ENCODE measurements at regions not wholly inside any gene's neighbourhood (a gene's known extent, or its start where the extent isn't known, plus 50 kb on each side); places are given as distances from the start of the nearest gene placed in this dataset.

- peak; percentile 67 for DNase-seq (ENCODE audit: low read depth)
These were observed 764.3 kb downstream of the TYW1 start for GRCh38 chr7:67760971-67761370.

GRCh38 chr7:67762516-67762915, 765.9 kb downstream of the TYW1 start:
- DNase-seq (ENCODE audit: low read depth) = no peak

- DNase-seq (ENCODE audit: low read depth) = no peak
These were observed 767.7 kb downstream of the TYW1 start for GRCh38 chr7:67764289-67764688.

GRCh38 chr7:67765481-67766175, 769.0 kb downstream of the TYW1 start:
- DNase-seq (ENCODE audit: low read depth) = no peak

- no peak for DNase-seq (ENCODE audit: low read depth)
These were observed 770.3 kb downstream of the TYW1 start for GRCh38 chr7:67766906-67767410.

GRCh38 chr7:67771846-67772605, 775.4 kb downstream of the TYW1 start:
- no peak for DNase-seq (ENCODE audit: low read depth)

- no peak for DNase-seq (ENCODE audit: low read depth)
These were observed 776.4 kb downstream of the TYW1 start for GRCh38 chr7:67773081-67773480.

- DNase-seq (ENCODE audit: low read depth) = no peak
These were observed 780.5 kb downstream of the TYW1 start for GRCh38 chr7:67777119-67777518.

GRCh38 chr7:67781841-67782240, 785.2 kb downstream of the TYW1 start:
- no peak for DNase-seq (ENCODE audit: low read depth)

- no peak for DNase-seq (ENCODE audit: low read depth)
These were observed 789.4 kb downstream of the TYW1 start for GRCh38 chr7:67786021-67786420.

- DNase-seq (ENCODE audit: low read depth) = peak; percentile 22
These were observed 792.0 kb downstream of the TYW1 start for GRCh38 chr7:67788669-67789068.

- no peak for DNase-seq (ENCODE audit: low read depth)
These were observed 795.3 kb downstream of the TYW1 start for GRCh38 chr7:67791918-67792317.

- DNase-seq (ENCODE audit: low read depth) = no peak
These were observed 797.9 kb downstream of the TYW1 start for GRCh38 chr7:67794544-67794943.

- DNase-seq (ENCODE audit: low read depth) = no peak
These were observed 807.2 kb downstream of the TYW1 start for GRCh38 chr7:67803789-67804188.

- DNase-seq (ENCODE audit: low read depth) = no peak
These were observed 809.4 kb downstream of the TYW1 start for GRCh38 chr7:67805921-67806471.

GRCh38 chr7:67807826-67808225, 811.2 kb downstream of the TYW1 start:
- DNase-seq (ENCODE audit: low read depth) = no peak

- peak; percentile 30 for DNase-seq (ENCODE audit: low read depth)
These were observed 813.0 kb downstream of the TYW1 start for GRCh38 chr7:67809586-67809985.

GRCh38 chr7:67813621-67814292, 817.1 kb downstream of the TYW1 start:
- no peak for DNase-seq (ENCODE audit: low read depth)

GRCh38 chr7:67817481-67817880, 820.8 kb downstream of the TYW1 start:
- no peak for DNase-seq (ENCODE audit: low read depth)

GRCh38 chr7:67821116-67821515, 824.5 kb downstream of the TYW1 start:
- peak; percentile 71 for DNase-seq (ENCODE audit: low read depth)

GRCh38 chr7:67823345-67823744, 826.7 kb downstream of the TYW1 start:
- DNase-seq (ENCODE audit: low read depth) = peak; percentile 41

- no peak for DNase-seq (ENCODE audit: low read depth)
These were observed 828.7 kb downstream of the TYW1 start for GRCh38 chr7:67825356-67825755.
